EH (cell line): ENCODE measurements at regions not wholly inside any gene's neighbourhood (a gene's known extent, or its start where the extent isn't known, plus 50 kb on each side); places are given as distances from the start of the nearest gene placed in this dataset.
"Not testable (repeated sequence)": the region's sequence is repeated elsewhere in the genome, so short reads cannot be mapped to it uniquely, and the experiment has no call there.

ENCODE experiments used
- DNase-seq: peaks from one replicate; pipeline ENCODE4 v3.0.0-alpha.2; 2015; ENCODE audit warnings: low read depth

DNA sequence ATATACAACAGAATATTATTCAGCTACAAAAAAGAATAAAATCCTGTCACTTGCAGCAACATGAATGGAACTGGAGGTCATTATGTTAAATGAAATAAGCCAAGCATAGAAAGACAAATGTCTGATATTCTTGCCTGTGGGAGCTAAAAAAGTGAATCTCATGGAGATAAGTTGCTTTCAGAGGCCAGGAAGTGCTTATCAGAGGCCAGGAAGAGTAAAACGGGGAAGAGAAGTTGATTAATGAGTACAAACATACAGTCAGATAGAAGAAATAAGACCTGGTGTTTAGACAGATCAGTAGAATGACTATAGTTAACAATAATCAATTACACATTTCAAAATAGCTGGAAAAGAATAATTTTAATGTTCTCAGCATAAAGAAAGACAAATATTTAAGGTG is 54.4 kb upstream of the CPHXL start:
- DNase-seq = no peak

DNA sequence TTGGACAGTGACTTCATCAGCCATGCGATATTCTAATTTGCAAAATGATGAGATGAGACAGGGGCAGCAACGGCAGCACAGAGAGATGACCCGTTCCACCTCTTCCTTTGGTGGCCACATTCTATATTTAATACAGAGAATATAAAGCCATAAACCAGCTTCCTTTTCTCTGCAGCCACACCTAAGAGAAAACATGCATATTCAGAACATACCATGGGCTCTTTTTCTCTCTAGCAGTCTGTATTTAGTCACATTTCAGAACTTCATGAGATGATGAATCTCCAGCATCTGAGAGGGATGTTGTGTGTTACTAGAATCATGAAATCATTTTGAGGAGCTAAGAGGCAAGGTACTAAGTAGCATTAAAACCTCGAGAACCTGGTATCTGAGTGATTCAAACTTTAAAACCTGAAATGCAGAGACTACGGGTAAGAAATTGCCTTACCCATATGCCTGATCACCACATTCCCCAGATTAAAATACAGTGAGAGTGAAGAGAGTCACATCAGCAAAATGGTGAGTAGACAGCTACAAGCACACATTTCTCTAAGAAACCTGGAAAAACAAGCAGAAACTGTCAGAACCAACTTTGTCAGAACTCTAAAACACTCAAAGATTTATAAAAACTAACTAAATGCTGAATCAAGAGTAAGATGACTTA is 55.5 kb upstream of the CPHXL start:
- no peak for DNase-seq

DNA sequence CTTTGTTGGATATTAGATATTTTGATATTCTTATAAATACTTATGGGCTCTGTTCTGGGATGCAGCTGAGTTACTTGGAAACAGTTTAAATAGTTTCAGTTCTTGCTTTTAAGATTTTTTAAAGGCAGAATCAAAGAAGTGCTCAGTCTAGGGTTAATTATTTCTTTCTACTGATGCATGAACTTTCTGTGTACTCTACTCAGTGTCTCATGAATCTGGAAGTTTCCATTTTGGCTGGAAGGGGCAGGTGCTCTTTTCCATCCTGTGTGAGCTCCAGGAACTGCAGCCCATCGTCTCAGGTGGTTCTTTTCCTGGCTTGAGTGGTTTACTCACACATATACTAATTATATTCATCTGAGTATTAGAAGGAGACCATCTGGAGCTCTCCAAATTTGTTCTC is 61.1 kb upstream of the CPHXL start:
- DNase-seq = no peak

DNA sequence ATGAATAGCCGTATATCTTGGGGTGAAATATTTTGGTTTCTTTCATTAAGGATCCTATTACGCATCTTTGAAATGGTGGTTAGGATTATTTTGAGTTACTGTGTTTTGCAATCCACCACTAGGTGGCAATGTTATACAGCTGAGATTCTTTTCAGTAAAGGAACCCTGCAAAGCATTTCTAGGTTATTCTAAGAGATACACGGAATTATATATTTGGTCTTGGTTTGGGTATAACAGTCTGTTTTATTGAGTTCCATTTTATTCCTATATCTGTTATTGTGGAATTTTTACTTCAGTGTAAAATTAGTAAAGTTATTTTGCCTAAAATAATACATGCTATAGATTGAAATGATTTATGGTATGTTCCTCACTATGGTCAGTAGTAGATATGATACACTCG is 62.9 kb upstream of the CPHXL start:
- peak; percentile 52 for DNase-seq

DNA sequence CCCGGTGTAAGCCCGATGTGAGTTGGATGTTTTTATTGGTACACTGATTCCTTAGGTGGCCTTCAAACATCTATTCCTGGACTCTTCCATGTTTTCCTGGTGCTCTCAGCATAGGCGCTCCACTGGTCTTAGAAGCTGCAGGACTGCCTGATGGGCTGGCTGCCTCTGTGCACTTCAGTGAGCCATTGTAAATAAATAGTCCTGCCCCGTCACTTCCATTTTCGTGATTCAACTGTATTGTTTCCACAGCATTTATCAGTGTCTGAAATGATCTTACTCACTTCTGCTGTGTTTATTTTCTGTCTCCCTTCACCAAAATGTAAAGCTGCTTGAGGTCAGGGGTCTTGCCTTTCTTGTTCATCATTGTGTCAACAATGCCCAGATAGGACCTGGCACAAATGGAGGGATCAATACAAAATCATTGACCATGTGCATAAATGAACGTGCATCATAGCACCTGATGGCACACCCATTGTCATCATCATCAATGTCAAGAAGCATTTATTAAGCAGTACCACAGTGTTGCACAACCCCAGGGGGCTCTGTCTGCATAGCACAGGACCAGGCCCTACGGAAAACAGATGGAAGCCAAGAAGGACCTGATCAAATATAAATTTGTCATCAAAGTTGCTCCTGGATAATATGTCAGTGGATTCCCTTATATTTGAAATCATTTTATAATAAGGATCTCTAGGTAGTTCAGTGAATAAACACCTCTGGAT is 66.6 kb upstream of the CPHXL start:
- no peak for DNase-seq

DNA sequence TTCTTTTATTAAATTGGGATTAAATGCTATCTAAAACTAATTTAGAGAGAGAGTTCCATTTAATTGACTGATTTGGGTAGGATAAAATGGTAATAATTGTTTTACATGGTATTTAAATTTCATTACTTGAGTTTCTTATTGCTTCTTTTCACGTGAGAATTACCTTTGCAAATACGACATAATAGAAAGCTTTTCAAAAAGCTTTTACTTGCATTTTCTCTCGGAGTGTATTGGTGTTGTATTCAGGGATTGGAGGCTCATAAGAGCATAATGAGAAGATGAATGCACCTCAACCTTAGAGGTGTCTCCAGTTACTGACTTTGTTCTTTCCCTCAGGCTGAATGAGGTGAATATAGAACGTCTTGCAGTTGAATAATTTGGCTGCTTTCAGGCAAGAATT is 67.4 kb upstream of the CPHXL start:
- DNase-seq = no peak

DNA sequence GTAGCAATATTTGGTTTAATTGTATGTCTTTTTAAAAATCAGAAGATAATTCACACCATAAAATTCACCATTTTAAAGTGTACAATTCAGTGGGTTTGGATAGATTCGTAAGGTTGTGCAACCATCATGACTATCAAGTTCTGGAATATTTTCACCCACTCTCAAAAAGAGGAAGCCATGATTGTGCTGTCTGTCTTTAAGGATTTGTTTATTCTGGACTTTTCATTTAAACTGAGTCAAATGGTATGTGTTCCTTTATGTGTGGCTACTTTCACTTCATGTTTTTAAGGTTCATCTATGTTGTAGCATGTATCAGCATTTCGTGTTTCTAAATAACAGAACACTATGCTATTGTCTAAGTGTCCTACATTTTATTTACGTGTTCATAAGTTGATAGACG is 68.1 kb upstream of the CPHXL start:
- no peak for DNase-seq

DNA sequence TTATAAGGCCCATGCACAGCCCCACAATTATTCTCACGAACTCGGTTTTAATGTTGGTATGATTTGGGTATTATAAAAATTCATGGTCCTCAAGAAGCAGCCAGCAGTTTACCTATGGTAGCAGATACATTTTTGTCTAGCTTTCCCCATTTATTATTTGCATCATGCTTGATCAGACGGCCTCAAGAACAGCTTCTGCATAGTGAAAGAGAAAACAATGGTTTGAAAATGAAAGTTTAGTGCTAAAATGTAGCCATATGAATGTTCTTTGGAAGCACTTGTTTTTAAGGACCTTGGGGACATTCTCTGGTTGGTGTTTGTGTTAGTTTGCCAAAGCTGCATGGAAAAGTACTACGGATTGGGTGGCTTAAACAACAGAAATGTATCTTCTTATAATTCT is 72.4 kb upstream of the CPHXL start:
- no peak for DNase-seq

DNA sequence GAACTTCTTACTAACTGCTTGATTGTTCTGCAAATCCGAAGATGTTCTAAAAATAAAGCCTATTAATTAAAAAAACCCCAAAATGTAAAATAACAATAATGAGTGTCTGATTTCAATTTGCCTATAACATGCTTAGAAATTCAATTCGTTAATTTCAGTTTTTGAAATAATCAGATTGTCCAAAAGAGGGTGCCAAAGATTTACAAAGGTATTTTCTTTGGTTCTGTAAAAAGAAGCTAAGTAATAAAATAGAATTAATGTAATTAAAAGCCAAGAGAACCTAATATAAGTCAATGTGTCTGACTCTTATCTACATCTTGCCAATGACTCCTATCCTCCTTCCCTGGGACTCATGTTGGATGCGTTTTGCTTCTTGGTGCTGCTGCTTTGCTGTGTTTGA is 75.0 kb upstream of the CPHXL start:
- no peak for DNase-seq

DNA sequence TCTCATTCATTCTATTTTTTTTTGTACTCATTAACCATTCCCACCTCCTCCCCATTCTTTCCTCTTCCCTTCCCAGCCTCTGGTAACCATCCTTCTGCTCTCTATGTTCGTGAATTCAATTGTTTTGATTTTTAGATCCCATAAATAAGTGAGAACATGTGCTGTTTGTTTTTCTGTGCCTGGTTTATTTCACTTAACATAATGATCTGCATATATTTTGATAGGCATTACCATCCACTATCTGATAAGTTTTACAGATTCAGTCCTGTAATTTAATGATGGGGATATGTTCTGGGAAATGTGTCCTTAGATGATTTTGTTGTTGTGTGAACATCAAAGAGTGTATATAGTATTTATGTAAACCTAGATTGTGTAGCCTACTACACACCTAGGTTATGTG is 77.5 kb upstream of the CPHXL start:
- no peak for DNase-seq

DNA sequence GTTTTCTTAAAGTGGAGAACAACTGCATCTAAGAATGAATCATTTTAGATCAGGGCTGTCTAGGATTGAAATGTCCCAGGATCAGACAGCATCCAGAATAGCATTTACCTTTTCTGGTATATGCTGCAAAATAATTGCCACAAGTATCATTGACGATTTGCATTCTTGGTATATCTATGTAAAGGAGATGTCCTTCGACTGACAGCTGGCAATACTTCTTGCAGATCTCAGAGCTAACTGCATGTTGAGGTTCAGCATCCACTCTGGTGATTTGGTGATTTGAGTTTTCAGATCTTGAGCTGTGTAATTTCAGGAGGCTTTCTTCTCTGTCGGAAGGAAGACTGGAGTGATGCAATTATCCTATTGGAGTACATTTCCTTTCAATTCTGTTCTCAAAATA is 78.1 kb upstream of the CPHXL start:
- no peak for DNase-seq

DNA sequence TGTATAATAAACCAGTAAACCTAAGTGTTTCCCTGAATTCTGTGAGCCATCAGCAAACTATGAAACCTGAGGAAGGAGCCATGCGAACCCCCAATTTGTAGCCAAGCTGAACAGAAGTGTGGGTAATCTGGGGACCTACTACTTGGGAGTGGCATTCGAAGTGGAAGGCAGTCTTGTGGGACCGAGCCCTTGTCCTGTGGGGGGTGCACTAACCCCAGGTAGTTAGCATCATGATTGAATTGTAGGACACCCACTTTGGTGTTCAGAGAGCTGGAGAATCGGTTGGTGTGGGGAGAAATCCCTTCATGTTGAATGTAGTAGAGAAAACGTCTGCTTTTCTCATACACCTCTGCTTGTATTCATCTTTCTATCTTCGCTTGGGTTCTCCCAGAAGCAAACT is 79.7 kb upstream of the CPHXL start:
- no peak for DNase-seq

DNA sequence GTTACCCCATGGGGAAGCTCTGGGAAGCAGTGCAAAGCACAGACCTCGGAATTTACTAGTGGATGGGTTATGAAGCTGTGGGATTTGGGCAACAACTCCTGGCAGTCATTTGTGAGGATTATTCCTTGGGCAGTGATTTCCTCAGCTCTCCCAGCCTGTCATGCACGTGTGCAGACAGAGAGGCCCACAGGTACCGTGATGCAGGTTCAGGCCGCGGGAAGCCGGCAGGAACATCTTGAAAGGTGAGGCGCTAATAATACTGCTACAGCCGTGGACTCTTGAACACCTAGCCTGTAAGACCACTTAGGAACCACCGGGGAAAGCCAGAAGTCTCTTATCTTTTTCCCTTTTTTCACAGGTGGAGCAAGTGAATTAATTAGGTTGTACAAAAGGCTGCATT is 80.2 kb upstream of the CPHXL start:
- DNase-seq = no peak

DNA sequence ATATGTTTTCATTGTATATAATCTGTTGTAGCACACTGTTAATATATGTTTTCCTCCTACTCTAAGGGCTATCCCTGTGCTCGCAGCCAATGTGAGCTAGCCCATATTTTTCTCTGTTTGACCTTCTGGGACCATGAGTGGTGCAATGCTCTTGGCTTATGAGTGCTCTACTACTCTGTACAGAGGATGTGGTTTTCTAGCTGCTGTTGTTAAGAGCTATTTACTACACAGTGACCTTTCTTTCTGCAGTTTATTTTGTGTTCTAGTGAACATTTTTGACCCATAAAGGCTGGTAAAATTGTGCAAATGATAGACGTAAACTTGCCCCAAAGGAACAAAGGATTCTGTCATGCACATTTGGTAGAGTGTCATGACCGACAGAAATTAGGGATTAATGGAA is 84.1 kb upstream of the CPHXL start:
- DNase-seq = no peak

DNA sequence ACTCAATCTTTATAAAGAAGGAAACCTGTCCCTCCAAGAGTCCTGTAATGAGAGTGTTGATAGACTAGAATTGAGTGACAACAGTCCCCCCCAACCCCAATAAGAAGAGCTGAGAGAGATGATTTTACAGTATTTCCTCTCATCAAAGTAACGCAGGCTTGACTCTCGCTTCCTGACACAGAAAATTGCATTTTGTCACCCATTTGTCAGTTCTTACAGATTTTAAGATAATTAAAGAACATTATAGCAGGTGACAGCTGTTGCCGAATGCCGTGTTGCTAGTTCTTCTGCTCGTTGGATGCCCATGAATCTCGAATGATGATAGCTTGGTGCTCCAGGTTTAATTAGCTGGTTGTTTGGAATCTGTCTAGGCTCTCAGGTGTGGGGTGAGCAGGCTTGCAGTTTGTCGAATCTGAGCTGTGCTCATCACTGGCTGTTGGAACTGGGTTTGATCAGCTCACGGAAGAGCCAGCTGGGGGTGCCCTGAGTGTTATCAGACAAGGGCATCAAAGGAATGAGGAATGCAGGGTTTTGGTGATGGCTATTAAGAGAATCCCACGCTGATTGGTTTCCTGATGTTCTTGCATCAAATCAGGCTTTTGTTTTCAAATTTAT is 84.8 kb upstream of the CPHXL start:
- no peak for DNase-seq

DNA sequence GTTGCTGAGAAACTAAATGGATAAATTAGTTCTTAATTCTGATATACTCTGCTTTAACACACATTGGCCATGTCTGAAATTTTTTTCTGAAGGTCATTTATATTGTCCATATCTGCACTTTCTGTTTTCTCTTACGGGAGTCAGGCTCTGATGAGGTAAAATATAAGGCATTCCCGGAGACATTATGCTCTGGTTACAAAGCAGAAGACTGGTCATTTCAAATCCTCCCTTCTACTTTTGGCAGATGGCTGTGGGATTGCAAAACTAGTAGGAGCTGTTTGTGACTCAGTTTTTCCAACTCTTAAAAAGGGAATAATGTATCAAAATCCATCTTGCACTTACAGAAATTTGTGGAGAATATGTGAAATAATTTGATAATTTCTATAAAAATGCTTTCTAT is 92.2 kb upstream of the CPHXL start:
- no peak for DNase-seq

DNA sequence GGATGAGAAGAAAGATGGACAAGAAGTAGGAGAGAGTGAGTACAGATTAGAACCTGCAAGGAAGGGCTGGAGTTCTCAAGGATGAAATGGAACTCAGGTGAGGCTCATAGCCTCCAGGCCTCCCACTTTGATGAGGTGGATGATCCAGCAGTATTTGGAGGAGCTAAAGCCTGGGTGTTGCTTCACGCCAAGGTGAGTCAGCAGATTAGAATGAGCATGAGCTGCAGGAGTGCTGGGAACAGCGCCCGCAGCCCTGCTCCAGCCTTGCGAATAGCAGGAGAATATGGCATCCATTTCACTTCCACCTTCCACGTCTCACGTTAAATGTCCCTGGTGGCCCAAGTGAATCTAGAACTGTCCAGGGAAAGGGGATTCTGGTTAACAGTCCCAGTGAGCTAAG is 94.4 kb upstream of the CPHXL start:
- DNase-seq = no peak

DNA sequence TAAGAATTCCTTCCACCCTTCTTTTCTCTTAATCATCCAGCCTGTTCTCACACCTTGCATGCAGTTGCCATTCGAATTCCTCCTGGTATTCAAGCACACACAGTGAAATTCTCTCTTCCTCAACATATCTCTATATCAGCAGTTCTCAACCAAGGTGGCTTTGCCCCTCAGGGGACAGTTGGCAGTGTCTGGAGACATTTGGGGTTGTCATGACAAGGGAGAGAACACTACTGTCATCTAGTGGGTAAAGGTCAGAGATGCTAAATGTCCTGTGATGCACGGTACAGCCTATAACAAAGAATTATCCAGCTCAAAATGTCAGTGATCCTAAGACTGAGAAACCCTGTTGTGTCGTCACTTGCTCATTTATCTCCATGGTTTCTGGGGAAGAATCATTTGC is 94.8 kb upstream of the CPHXL start:
- no peak for DNase-seq

DNA sequence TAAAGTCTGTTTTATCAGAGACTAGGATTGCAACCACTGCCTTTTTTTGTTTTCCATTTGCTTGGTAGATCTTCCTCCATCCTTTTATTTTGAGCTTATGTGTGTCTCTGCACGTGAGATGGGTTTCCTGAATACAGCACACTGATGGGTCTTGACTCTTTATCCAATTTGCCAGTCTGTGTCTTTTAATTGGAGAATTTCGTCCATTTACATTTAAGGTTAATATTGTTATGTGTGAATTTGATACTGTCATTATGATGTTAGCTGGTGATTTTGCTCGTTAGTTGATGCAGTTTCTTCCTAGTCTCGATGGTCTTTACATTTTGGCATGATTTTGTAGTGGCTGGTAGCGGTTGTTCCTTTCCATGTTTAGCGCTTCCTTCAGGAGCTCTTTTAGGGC is 99.5 kb upstream of the CPHXL start:
- not testable (repeated sequence) for DNase-seq

DNA sequence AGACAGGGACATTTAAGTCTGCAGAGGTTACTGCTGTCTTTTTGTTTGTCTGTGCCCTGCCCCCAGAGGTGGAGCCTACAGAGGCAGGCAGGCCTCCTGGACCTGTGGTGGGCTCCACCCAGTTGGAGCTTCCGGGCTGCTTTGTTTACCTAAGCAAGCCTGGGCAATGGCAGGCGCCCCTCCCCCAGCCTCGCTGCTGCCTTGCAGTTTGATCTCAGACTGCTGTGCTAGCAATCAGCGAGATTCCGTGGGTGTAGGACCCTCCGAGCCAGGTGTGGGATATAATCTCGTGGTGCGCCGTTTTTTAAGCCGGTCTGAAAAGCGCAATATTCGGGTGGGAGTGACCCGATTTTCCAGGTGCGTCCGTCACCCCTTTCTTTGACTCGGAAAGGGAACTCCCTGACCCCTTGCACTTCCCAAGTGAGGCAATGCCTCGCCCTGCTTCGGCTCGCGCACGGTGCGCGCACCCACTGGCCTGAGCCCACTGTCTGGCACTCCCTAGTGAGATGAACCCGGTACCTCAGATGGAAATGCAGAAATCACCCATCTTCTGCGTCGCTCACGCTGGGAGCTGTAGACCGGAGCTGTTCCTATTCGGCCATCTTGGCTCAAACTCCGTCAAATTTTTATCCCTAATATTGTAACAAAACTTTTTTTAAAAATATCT is 101.2 kb upstream of the CPHXL start:
- DNase-seq = not testable (repeated sequence)

DNA sequence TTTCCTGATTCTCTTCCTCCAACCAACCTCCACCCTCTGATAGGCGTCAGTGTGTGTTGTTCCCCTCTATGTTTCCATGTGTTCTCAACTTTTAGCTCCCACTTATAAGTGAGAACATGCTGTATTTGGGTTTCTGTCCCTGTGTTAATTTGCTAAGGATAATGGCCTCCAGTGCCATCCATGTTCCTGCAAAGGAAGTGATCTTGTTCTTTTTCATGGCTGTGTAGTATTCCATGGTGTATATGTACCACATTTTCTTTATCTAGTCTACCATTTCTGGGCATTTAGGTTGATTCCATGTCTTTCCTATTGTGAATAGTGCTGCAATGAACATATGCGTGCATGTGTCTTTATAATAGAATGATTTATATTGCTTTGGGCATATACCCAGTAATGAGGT is 107.1 kb upstream of the CPHXL start:
- not testable (repeated sequence) for DNase-seq

DNA sequence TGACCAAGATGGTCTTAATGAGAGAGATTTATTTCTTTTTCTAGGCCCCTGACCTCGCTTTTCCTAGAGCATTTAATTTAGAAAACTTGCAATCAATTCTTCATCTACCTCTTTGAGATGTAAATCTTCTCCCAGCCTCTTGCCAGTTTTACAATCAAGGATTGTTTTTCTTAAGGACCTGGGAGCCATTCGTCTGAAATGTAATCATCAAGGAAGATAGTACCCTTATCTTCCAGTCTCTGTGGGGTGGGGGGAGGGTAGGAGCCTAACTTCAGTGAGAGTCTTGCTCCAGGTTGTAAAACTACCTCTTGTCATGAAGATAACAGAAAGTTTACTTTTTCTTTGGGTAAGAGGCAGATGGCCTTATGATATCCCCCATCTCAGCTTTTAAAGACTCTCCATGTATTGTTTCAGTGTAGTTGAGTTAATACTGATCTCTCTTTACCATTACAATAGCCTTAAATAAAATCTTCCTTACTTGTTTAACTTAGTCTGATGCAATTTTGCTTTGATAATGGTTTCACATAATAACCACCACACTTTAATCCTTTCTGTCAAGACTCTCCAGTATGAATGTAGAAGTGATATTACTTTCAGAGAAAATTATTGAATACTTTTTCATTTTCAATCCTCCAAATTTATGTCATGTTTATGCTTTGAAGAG is 110.2 kb upstream of the CPHXL start:
- no peak for DNase-seq

DNA sequence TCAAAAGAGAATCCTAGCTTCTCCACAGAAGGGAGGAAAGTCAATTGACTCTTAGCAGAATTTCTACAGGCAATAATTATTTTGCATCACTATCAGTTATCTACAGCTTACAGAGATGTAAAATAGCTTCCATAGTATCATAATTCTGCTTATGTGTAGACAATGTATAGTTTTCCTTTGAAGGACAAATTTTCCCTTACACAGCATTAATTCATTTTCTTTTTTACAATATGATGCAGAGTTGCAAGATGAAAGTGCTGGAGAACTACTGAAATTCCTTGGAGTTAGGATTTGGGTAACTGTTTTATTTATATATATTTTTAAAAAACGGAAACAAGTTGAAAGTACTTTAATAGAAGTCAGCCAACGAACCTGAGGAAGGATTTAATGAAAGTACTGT is 111.0 kb upstream of the CPHXL start:
- no peak for DNase-seq
